DMS53 (cell line): ENCODE measurements at regions not wholly inside any gene's neighbourhood (a gene's known extent, or its start where the extent isn't known, plus 50 kb on each side); places are given as distances from the start of the nearest gene placed in this dataset.

Experiments
- DNase-seq: peaks from one replicate; lab custom pipeline; 2025; lab: John Stamatoyannopoulos, UW

DNA sequence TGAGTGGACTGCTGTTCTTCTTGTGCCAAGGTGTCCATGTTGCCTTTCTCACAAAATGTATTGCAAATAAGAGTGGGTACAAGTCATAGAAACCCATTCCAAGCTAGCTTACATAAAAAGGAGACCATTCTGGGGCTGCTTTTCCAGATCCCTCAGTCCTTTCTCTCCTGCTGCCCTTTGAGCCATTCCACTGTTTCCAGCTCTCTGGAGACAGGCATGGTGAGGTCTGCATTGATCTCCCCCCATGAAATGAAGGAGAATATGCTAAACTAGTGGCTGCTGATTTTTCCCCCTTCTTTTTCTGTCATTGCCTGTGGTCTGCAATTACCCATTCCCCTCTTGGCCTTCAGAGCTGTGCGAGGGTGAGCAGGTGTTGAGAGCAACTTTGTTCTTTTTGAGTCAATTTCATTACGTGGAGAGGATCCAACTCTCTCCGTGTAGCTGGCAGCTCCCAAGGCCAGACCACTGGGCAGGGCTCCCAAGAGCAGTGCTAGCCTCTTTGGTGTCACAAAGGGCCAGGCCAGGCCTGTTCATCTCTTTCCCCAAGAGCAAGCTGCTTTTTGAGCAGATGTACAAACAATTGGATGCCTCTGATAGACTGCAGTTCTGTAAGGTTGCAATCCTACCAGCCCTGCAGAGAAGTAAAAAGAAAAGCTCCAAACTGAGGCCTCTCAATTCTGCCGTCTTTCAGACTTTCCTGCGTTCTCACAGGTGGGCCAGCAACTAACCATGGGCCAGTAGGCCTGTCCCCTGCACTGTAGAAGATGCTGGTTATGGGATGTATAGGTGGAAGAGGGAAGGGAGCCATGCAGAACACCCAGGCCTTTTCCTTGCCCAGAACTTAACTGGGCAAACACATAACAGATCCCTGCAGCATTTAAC, 96.1 kb upstream of the ARMC2 start:
- DNase-seq: no peak

DNA sequence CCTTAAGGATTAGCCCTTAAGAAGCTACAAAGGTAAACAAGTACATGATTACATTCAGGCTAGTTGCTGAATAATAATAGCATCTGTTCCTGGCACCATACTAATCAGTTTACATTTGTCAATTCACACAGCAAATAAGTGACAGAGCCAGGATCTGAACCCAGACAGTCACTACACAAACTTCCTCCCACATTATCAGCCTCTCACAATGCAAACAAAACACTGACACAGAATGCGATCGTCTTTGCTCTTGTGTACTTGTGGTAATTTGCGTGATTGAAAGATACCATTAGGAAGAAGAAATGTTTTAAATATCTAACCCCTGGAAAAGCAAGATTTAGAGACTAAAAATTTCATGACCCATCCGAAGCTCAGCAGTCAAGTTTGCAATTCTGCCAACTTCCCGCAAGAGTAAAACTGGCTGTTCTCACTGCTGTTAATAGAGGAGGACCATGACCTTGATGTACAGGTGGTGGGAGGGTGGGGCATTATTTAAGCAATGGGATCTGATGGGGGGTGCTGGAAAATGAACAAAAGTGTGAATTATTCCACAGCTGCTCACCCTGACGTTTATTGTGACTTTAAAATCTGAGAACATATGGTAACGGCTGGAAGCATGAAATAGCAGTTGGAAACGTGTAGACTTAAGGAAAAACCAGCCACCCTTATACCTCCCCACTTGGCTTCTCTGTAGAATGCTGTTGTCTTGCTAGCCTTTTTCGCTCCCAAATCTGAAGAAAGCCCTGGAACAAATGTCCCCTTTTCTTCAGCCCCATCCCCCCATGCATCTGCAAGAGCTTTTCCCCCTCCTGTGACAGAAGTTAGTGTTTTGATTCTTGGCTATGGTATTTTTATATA, 95.3 kb upstream of the ARMC2 start:
- peak; percentile 7 for DNase-seq

DNA sequence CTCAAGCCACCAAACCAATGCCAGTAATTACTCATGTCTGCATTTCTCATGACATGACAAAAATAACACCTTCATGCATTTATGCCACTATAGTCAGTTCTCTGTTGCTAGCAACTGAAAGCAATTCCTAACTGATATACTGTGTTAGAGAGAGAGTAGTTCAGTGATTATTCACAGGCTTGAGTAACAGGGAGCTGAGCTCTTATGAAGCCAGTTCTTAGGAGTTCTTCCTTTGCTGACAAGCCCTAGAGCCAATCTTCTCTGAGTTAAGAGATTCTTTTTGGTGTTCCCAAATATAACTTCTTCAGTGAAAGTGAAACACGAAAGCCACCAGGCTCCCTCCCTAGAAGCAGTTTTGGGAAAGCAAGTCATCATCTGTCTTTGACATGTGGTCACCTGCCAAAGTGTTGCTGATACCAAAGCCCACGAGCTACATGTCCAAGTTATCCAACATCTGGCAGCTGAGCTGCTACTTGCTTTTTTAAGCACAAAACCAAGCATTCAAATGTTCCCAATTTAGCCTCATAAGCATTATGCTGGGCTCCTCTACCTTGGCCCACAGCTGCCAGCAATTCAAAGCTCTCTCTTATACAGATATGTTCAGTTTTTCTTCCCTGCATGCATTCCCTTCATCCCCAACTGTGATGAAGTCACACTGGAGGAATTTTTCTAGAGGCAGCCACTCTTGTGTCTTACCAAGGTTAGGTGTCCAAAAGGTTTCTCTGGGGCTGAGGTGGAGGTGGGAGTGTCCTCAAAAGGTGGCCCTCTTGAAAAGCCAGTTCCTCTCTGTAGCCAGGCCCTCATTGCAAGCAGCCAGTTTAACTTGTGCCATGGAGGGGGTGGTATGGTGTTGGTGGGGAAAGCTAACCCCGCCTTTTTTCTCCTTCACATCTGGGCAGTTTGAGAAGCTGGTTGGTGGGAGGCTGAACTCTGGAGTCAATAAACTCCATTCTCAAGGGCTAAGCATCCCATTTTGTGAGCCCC, 92.7 kb upstream of the ARMC2 start:
- DNase-seq: no peak

DNA sequence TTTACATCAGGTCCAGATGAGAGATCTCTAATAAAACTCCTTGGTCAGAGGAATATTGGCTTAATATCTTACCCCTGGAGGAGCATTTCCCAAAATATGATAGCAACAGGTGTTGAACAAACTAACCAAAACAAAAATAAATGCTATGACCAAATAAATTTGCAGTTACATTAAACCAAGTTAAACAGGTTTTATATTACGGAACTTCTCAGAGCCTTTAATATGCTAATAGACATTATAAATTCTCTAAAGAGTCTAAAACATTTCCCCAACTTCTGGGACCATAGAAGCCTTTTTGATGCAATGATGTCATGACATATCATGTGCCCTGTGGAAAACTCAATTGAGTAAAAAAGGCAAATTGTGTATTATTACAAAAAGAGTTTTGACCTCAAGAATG, 90.9 kb upstream of the ARMC2 start:
- no peak for DNase-seq

DNA sequence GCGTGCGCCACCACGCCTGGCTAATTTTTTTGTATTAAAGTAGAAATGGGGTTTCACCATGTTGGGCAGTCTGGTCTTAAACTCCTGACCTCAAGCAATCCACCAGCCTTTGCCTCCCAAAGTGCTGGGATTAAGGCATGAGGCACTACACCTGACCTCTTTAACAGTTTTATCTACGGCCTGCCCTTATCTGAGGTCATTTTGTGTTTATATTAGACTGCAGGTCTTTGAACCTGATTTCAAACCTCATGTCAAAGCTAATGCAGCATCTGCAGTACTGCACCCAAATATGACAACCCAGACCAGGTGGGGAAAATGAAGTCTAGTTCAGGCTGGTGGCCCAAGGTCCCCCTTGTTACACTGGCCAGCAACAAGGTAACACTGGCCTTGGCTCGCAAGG, 89.3 kb upstream of the ARMC2 start:
- DNase-seq: no peak

DNA sequence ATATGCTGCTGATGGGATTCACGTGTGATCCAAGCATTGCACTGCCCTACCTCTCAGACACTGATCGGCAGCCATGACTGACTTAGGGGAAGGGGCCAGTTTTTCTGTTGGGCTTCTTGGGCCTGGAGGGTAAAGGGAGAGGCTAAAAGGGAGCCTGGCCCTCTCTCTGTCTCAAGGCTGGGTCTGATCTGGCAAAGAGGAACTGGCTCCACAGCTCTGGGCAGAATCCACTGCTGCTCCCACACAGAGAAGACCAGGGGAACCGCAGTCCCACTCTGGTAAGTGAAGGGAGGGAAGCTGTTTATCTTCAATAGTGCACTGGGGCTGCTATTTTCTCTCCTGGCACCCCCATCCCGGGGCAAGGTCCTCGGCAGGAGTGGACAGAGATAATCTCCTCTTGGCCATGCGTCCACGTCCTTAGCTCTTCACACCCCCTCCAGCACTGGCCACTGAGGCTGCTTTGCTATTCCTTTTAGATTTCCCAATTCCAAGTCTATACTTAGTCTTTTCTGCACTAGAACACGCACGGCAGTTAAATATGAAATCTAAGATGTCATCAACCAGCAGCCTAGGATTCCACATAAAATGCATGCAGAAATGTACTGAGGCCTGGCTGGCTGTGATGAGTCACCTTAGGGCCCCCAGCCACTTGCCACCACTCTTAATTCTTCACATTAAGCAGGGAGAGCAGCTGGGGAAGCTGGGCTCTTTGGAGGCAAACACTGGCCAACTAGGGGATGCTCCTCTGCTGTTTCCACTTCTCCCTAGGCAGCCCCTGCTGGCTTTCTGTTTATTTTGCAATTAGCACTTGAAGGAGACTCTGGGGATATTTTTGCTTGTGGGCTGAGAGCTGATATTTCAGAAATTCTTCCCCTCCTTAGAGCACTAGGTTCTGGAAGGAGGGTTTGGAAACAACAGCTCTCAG, 87.8 kb upstream of the ARMC2 start:
- DNase-seq: peak; percentile 6

DNA sequence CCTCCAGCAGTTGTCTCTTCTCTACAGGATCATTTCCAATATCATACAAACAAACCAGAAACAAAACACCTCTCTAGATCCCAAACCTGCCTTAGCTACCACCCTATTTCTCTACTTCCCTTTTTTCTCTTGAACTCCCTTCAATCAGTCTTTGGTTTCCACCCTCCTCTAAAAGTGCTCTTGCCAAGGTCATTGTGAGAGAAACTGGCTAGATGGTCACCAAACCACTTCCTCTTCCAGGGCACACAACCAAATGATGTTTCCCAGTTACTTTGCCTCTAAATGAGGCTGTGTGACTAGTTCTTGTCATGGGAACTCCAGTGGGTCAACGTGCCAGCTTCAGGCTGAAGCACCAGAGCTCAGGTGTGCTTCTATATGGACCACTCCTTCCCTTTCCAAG, 85.8 kb upstream of the ARMC2 start:
- no peak for DNase-seq

DNA sequence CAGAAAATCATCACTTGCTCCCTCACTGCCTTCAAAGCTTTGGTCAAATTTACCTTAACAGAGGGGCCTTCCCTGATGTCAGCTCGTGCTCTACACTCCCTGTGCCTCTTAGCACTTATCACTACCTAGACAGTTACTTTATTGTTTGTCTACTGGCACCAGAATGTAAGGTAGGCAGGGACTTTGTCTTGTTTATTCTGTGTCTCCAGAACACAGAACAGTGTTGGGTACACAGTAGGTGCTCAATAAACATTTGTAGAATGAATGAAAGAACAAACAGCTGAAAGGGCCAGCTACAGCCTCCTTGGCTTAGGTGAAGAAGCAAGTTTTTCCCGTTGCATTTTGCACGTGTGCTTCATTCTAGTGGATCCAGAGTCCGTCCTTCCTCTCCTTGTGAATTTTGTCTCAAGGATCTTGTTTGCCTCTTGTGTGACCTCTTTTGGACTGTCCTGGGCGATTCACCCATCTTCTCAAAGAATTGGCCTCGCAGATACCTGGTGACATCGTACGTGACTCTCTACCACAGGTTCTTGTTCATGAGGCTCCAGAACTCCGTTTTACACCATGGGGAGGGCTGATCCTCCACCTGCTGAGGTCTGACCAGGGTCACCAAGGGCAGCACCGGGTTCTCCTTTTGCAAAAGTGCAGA, 84.2 kb upstream of the ARMC2 start:
- no peak for DNase-seq

DNA sequence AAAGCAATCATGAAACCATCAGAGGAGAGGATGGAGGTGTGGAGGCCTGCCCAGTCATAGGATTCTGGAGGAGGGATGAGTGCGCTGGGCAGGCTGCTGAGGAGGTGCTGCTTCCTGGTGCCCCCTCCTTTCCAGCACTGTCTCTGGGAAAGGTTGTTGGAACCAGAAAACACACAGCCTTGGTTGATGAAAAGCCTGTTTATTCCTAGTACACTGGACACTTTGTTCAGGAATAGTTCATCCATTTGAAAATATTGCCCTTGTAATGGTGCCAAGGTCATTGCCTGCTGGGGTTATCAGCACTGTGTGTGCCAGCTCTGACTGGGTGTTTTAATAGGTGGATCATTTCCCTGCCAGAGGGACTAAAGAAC, 83.7 kb upstream of the ARMC2 start:
- DNase-seq: no peak

DNA sequence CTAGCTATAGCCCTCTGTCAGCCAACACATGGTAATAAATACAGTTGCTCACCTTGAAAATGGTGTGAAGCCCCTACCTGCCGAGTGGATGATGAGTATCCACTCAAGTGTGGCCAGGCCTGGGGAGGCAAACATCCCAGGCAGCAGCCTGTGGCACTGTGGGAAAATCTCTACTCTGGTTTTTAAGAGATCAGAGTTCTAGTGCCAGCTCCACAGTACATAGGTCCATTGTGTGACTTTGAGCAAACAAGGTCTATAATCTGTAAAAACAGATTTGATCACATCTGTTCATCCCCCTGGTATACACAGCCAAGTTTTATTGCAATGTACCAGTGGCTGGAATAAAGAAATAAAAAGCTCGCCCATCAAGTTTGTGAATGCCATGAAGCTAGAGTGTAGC, 82.7 kb upstream of the ARMC2 start:
- DNase-seq: no peak

DNA sequence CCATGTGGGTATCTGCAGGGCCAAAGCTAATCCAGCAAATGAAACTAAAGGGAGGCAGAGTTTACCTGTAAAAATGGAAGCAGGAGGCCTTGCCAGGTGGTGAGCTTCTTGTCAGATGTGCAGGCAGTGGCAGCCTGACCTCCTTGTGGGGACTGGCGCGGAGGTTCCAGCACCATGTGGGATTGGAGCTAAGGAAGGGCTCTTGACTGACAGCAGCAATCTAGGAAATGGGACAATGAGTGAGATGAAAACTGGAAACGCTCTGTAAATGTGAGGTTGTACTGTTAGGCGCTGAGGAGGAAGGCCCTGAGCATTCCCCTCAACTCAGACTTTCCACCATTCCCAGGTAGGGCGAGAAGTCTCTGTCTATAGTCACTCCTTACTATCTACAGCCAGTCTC, 81.8 kb upstream of the ARMC2 start:
- no peak for DNase-seq

DNA sequence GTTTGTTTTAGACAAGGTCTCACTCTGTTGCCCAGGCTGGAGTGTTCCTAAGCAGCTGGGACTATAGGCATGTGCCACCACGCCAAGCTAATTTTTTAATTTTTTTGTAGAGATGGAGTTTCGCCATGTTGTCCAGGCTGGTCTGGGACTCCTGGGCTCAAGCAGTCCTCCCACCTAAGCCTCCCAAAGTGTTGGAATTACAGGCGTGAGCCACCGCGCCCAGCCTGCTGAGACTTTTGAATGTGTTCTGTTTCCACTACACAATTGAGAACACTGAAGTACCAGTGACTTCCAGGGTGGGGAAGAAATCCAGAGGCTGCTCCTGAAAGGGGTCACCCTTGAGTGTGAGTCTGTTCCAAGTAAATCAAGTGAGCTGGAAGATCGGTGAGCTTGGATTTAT, 81.3 kb upstream of the ARMC2 start:
- DNase-seq: no peak

DNA sequence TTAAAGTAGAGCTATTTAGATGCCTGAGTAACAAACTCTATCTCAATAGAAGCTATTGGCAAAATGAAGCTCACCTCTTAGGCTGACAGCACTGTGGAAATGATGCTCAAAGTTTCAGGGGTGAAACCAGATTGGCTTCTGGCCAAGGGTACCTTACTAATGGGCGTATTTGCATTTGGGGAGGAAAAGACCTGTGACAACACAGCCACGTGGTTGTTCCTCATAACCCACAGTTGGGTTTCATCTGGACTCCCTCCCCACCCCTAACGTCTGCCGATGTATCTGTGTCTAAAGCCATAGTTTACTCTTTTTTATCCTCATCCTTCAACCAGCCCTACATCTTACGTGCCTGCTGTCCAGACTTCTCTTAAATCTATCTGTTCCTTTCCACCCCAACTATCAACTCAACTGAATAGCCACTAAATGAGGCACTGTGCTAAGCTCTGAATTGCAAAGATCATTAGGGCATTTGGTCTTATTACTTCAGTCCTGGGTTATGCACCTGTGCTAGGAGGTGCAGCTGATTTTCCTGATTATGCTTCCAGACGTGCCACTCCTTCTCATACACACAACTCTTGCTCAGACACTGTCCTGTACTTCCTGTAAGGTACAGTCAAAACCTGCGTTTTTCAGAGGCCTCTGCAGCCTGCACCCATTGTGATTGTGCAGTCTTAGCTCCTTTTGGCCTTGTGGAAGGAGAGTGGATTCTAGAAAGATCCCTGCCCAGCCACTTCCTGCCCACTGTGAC, 80.6 kb upstream of the ARMC2 start:
- no peak for DNase-seq

DNA sequence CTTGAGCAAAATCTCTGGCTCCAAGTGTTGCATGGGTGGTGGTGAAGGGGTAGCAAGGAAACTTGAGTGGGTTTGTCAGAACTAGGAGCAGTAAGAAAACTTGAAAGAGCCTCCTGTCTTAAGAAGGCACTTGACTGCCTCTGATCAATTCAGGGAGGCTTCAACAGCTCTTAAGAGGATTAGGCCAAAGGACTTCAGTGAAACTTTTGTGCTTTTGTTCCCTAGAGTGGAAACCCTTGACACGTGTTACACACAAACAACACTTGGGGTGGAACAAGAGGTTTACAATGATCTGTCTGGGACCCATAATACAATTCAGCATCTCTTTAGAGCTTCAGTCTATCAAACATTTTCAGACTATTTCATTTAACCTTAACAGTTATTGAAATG, 80.1 kb upstream of the ARMC2 start:
- no peak for DNase-seq

DNA sequence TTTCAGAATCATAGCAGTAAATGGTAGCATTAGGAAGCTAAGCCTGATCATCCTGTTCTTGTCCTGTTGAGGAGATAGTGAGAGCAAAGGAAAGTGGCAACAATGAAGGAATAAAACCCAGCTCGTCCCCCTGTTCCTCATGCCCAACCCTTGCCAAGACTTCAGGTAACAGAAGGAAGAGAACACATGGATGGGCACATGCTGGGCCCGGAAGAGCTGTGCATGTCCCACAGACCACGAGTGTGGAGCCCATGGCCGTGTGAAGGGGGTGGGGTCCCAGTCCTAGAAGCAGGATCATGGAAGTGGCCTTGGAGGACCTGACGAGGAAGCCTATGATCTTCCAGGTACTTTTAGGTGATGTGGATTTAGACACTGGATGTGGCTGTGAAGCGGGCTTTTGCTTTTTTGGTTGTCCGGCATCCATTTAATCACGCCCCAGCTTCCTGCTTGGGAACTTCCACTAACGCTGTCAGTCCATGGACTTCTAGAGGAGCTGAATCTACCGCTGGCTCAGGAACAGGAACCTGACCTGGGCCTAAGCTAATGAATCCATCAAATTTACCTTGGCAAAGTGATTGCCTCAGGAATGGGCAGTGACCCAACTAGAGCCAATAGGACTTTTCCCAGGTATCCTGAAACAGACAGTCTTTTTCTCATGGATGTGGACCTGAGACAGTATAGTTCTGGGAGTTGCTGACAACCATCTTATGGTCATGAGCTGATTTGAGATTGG, 79.3 kb upstream of the ARMC2 start:
- DNase-seq: no peak

DNA sequence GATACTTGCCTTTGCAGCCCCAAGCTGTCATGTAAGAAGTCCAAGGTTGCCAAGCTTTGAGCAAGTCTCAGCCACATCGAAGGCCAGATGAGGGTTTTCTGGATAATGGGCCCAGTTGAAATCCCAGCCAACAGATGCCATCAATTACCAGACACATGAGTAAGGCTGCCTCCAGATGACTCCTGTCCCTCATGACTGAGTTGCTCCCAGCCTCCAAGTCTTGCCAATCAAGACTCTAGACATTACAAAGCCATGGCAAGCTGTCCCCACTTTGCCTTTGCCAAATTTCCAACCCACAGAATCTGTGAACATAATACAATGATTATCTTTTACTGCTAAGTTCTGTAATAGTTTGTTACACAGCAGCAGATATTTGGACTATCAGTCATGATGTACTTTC, 76.8 kb upstream of the ARMC2 start:
- no peak for DNase-seq

DNA sequence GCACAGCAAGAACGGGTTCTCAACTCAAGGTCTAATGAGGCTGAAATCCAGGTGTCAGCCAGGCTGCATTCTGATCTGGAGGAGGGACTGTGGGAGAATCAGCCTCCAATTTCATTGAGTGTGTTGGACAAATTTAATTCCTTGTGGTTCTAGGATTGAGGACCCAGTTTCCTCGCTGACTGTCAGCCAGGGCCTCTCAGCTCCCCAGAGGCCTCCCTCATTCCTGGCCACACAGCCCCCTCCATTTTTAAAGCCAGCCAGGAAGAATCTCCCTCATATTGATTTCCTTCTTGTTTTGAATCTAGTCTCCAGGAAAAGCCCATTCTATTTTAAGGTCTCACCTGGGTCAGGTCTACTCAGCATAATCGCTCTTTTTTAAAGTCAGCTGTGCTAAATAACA, 73.7 kb upstream of the ARMC2 start:
- no peak for DNase-seq

DNA sequence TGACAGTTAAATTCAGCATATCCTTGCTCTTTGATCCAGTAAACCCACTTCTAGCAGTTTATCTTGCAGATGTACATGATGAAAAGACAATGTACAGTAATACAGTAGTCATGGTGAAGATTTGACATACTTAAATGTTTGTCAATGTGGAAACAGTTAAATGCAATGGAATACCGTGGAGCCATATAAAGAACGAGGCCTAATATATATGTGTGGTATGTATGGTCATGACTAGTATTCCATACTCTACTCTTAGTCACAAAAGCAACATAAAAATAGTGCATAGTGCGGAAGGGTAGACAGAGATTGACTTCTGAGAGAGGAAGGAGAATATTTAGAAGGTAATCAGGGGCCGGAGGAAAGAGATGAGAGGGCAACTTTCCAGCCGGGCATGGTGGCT, 70.7 kb upstream of the ARMC2 start:
- no peak for DNase-seq
